Nephron progenitor cell (in vitro differentiated cells): ENCODE measurements at regions not wholly inside any gene's neighbourhood (a gene's known extent, or its start where the extent isn't known, plus 50 kb on each side); places are given as distances from the start of the nearest gene placed in this dataset.

Experiments used
- DNase-seq: peaks from one replicate; pipeline ENCODE4 v3.0.0; 2021
- H3K27ac Mint-ChIP-seq: 2 replicates; pipeline ENCODE4 v1.8.0; 2021; ENCODE audit warnings: mild to moderate bottlenecking, moderate library complexity, mixed read lengths
- H3K27me3 Mint-ChIP-seq: 2 replicates; pipeline ENCODE4 v1.8.0; 2021; ENCODE audit warnings: mild to moderate bottlenecking, low read depth, mixed read lengths; ENCODE audit not compliant: poor library complexity
- H3K36me3 Mint-ChIP-seq: 2 replicates; pipeline ENCODE4 v1.8.0; 2021; ENCODE audit warnings: low read depth, mixed read lengths
- H3K4me1 Mint-ChIP-seq: 2 replicates; pipeline ENCODE4 v1.8.0; 2021; ENCODE audit warnings: mixed read lengths
- H3K4me3 Mint-ChIP-seq: 2 replicates; pipeline ENCODE4 v1.8.0; 2021; ENCODE audit warnings: mild to moderate bottlenecking, moderate library complexity, mixed read lengths
- H3K9me3 Mint-ChIP-seq: 2 replicates; pipeline ENCODE4 v1.8.0; 2021; ENCODE audit warnings: mild to moderate bottlenecking, moderate library complexity, mixed read lengths
- CTCF ChIP-seq: fragments of 200-600 bp; sonication (generic); IDR thresholded peaks from 2 replicates; pipeline ENCODE4 v1.5.0; 2021; ENCODE audit warnings: antibody characterized with exemption

GRCh38 chr1:232452736-232453440 is 177.0 kb downstream of the SIPA1L2 start:
- Mint-ChIP-seq H3K9me3 (no peaks in the 10 kb centered on the region), H3K4me1 (peaks cover 14% of the 10 kb centered on the region), H3K36me3 (peaks cover 4% of the 10 kb centered on the region), H3K27me3 (no peaks in the 10 kb centered on the region), H3K27ac (no peak overlapping the region), H3K4me3 (no peak overlapping the region)
- no peak for TF ChIP-seq CTCF
- DNase-seq: no peak

GRCh38 chr1:232452117-232452516 is 177.8 kb downstream of the SIPA1L2 start:
- Mint-ChIP-seq H3K9me3 (no peaks in the 10 kb centered on the region), H3K36me3 (peaks cover 4% of the 10 kb centered on the region), H3K4me3 (no peak overlapping the region), H3K4me1 (peaks cover 13% of the 10 kb centered on the region), H3K27me3 (no peaks in the 10 kb centered on the region), H3K27ac (no peak overlapping the region)
- no peak for TF ChIP-seq CTCF
- DNase-seq: no peak

GRCh38 chr1:232451506-232451905 is 178.4 kb downstream of the SIPA1L2 start:
- TF ChIP-seq CTCF: no peak
- no peak for DNase-seq

GRCh38 chr1:232450615-232451014 is 179.3 kb downstream of the SIPA1L2 start:
- no peak for DNase-seq
- Mint-ChIP-seq H3K27ac (no peak overlapping the region), H3K9me3 (no peaks in the 10 kb centered on the region), H3K4me3 (no peak overlapping the region), H3K36me3 (peaks cover 4% of the 10 kb centered on the region), H3K4me1 (peaks cover 8% of the 10 kb centered on the region), H3K27me3 (no peaks in the 10 kb centered on the region)
- no peak for TF ChIP-seq CTCF

More at GRCh38 chr1:232451506-232451905, 178.4 kb downstream of the SIPA1L2 start:
- no peaks in the 10 kb centered on the region for H3K27me3 Mint-ChIP-seq
- H3K4me1 Mint-ChIP-seq: peaks cover 7% of the 10 kb centered on the region
- H3K36me3 Mint-ChIP-seq: peaks cover 4% of the 10 kb centered on the region
- H3K4me3 Mint-ChIP-seq: no peak overlapping the region
- H3K27ac Mint-ChIP-seq: no peak overlapping the region
- H3K9me3 Mint-ChIP-seq: no peaks in the 10 kb centered on the region

GRCh38 chr1:232447125-232447524 is 182.8 kb downstream of the SIPA1L2 start:
- TF ChIP-seq CTCF: no peak
- Mint-ChIP-seq H3K9me3 (no peaks in the 10 kb centered on the region), H3K27ac (no peak overlapping the region), H3K4me3 (no peak overlapping the region), H3K4me1 (peaks cover 14% of the 10 kb centered on the region), H3K36me3 (peaks cover 4% of the 10 kb centered on the region), H3K27me3 (no peaks in the 10 kb centered on the region)
- no peak for DNase-seq
